Right lobe of liver (tissue), 6 donors: ENCODE measurements at regions not wholly inside any gene's neighbourhood (a gene's known extent, or its start where the extent isn't known, plus 50 kb on each side); places are given as distances from the start of the nearest gene placed in this dataset.
A peak's percentile ranks its signal among the peaks of the same experiment; 100 is the strongest.

Source experiments
- ATAC-seq, 4 donors: fragments of 200-7000 bp; cut with Tn5 transposase; one replicate each; pipeline ENCODE4 v1.9.1; 2020; ENCODE audit warnings: mild to moderate bottlenecking in 4 of 4, moderate library complexity in 4 of 4
- DNase-seq, 3 donors: peaks; one replicate each; pipeline ENCODE4 v3.0.0-alpha.2; 2020
- H3K27ac ChIP-seq, 3 donors: fragments of 200-600 bp; one replicate each; pipeline ENCODE4 v1.8.0; 2022
- H3K27me3 ChIP-seq, 2 donors: fragments of 200-600 bp; one replicate each; pipeline ENCODE4 v1.8.0; 2022
- H3K36me3 ChIP-seq, 4 donors: fragments of 200-600 bp; sonication (generic) in 1 of 4; one replicate each; pipeline versions ENCODE4 v1.5.1 to v1.8.0; 2017 to 2022; ENCODE audit warnings: control low read depth in 1 of 4
- H3K4me1 ChIP-seq, 4 donors: fragments of 200-600 bp; sonication (generic) in 1 of 4; one replicate each; pipeline versions ENCODE4 v1.5.1 to v1.8.0; 2017 to 2022; ENCODE audit warnings: control low read depth in 1 of 4
- H3K4me3 ChIP-seq, 3 donors: fragments of 200-600 bp; one replicate each; pipeline ENCODE4 v1.8.0; 2022
- H3K9me3 ChIP-seq, 4 donors: fragments of 200-600 bp; sonication (generic) in 1 of 4; one replicate each; pipeline versions ENCODE4 v1.5.1 to v1.8.0; 2017 to 2022; ENCODE audit warnings: control low read depth in 1 of 4
- POLR2A ChIP-seq: fragments of 450-650 bp; IDR thresholded peaks from one replicate; pipeline ENCODE4 v1.6.1; 2017; ENCODE audit warnings: antibody characterized with exemption, mild to moderate bottlenecking
- WGBS: methylation state at CpG from one replicate; pipeline ENCODE4 v1.1.6; 2018; ENCODE audit warnings: low coverage, low lambda C conversion rate; ENCODE audit not compliant: insufficient coverage; ENCODE audit errors: missing lambda C conversion rate; 5-methylcytosine and 5-hydroxymethylcytosine counted together
- intact Hi-C, 2 donors: fragments of 100-400 bp; cut with DNase I; formaldehyde crosslinking; loops; one replicate each; pipeline versions ENCODE4 v1.11.2 to v1.14.1; 2022
- TF ChIP-seq, protein P1 (sequence below), 4 donors: fragments of 200-600 bp in 3 of 4; fragments of 450-650 bp in 1 of 4; IDR thresholded peaks; one replicate each; pipeline versions ENCODE4 v1.5.1 to v1.8.0; 2016 to 2022; ENCODE audit warnings: antibody characterized with exemption in 4 of 4, mild to moderate bottlenecking in 2 of 4
- donor health status: DM: no; HTN: yes; CAD: no.
- donor health status: DM: no; HTN: no; CAD: no.
- donor health status: DM: no; HTN: no; CAD: no.
- donor health status: DM: no; HTN: yes; CAD: no.
- donor health status: DM: no; HTN: yes; CAD: no.

DNA sequence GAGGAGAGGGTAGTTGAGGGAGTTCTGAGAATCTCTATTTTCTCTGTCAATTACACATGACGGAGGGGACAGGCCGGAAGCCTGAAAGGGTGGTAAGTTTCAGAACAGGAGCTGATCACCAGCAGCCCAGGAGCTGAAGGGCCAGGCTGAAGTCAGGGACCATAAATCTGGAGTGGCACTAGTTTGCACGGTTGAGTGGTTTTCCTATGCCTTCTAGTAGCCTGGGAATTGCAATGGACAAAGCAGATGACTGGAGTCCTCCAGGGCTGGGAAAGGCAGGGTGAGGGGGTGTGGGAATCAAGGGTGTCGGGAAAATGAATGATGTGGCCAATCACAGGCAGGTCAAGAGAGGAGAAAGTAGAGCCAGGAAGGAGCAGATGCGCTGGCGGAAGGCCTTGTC is 72.5 kb downstream of the MAGEF1 start:
- 72% methylated on average over 3 of the region's 6 CpGs for WGBS
- TF ChIP-seq, protein P1, sequence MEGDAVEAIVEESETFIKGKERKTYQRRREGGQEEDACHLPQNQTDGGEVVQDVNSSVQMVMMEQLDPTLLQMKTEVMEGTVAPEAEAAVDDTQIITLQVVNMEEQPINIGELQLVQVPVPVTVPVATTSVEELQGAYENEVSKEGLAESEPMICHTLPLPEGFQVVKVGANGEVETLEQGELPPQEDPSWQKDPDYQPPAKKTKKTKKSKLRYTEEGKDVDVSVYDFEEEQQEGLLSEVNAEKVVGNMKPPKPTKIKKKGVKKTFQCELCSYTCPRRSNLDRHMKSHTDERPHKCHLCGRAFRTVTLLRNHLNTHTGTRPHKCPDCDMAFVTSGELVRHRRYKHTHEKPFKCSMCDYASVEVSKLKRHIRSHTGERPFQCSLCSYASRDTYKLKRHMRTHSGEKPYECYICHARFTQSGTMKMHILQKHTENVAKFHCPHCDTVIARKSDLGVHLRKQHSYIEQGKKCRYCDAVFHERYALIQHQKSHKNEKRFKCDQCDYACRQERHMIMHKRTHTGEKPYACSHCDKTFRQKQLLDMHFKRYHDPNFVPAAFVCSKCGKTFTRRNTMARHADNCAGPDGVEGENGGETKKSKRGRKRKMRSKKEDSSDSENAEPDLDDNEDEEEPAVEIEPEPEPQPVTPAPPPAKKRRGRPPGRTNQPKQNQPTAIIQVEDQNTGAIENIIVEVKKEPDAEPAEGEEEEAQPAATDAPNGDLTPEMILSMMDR (IDR thresholded peaks at IDR 0.05), result no peak
- TF ChIP-seq POLR2A, result no peak
- no peaks in the 10 kb centered on the region for H3K4me1 ChIP-seq
- no peaks in the 10 kb centered on the region for H3K9me3 ChIP-seq
- no peak overlapping the region for H3K4me3 ChIP-seq
- H3K27ac ChIP-seq, result no peak overlapping the region
- no peaks in the 10 kb centered on the region for H3K27me3 ChIP-seq
- DNase-seq, result no peak
- no peak for ATAC-seq
- no peaks in the 10 kb centered on the region for H3K36me3 ChIP-seq
- intact Hi-C loops, result no loop called here

DNA sequence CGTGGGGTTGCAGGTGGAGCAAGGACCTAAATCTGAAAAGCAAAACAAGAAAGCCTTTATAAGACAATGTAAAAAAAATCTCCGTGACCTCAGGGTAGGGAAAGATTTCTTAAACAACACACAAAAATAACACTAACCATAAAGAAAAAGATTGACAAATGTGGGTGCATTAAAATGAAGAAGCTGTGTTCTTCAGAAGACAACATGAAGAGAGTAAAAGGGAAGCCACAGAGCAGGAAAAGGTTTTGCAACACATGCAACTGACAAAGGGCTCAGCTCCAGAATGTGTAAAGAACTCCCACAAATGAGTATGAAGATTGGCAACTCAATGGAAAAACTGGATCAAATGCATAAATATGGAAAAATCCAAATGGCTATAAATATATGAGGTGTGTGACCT is 74.2 kb downstream of the MAGEF1 start:
- Histone ChIP-seq H3K4me1 (no peaks in the 10 kb centered on the region), H3K27ac (no peak overlapping the region), H3K36me3 (no peaks in the 10 kb centered on the region), H3K4me3 (no peak overlapping the region), H3K9me3 (no peaks in the 10 kb centered on the region), H3K27me3 (no peaks in the 10 kb centered on the region)
- no peak for DNase-seq
- intact Hi-C loops, result no loop called here
- 50% methylated on average over 2 of the region's 2 CpGs for WGBS
- TF ChIP-seq POLR2A, result no peak
- TF ChIP-seq, protein P1 (IDR thresholded peaks at IDR 0.05), result no peak
- ATAC-seq, result peak in 1 of 4 donors; percentile 50

DNA sequence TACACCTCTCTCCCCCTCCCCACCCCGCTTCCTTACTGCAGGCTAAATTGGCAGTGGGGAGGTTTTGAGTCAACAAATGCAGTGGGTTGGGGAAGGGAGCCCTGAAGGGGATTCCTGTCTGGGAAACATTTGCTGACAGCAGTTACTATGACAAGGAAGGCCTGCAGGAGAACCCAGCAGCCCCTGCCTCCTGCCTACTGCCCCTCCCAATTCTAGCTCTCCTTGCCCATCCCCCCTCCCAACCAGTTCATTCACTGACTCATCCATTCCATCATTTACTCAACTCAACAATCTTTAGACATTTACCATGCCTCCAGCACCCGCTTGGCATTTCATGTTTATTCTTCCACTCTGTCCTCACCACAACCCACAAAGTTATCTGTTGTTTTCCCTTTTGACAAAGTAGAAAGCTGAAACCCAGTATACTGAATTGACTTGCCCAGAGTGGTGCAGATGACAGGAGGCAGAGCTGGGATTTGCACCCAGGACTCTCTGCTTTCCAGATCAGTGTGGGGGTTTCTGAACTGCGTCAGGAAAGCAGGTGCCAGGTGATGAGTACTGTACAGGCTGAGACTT is 75.0 kb downstream of the MAGEF1 start:
- H3K27ac ChIP-seq, result no peak overlapping the region
- no peak overlapping the region for H3K4me3 ChIP-seq
- no peaks in the 10 kb centered on the region for H3K9me3 ChIP-seq
- no peaks in the 10 kb centered on the region for H3K27me3 ChIP-seq
- no peak for TF ChIP-seq POLR2A
- TF ChIP-seq, protein P1 (IDR thresholded peaks at IDR 0.05), result no peak
- 88% methylated on average over 3 of the region's 3 CpGs for WGBS
- intact Hi-C loops, result no loop called here
- DNase-seq, result no peak
- no peaks in the 10 kb centered on the region for H3K36me3 ChIP-seq
- ATAC-seq, result no peak
- H3K4me1 ChIP-seq, result no peaks in the 10 kb centered on the region

DNA sequence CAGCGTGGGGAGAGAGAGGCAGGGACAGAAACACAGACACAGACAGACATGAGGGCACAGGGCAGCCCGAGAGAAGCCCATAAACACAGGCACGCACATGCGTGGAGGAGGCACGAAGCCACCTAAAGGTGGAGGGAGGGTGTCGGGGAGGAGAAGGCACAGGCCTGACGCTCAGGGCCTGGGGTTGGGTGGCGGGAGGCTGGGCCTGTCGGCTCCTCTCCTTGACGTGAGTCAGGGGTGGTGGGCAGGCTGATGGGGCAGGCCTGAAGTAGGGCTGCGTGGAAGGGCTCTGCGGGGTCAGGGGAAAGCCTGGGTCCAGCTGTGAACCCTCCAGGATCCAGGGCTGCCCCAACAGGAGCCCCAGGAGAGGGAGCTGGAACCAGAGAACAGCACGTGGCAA is 74.2 kb downstream of the EPHB3 start:
- TF ChIP-seq, protein P1 (IDR thresholded peaks at IDR 0.05), result no peak
- no peak for TF ChIP-seq POLR2A
- no peak overlapping the region for H3K4me3 ChIP-seq
- H3K27ac ChIP-seq, result no peak overlapping the region
- H3K4me1 ChIP-seq, result no peaks in the 10 kb centered on the region
- ATAC-seq (no peak), DNase-seq (no peak)
- intact Hi-C loops, result no loop called here
- no peaks in the 10 kb centered on the region for H3K27me3 ChIP-seq
- no peaks in the 10 kb centered on the region for H3K36me3 ChIP-seq
- H3K9me3 ChIP-seq, result no peaks in the 10 kb centered on the region
- 48% methylated on average over 3 of the region's 13 CpGs for WGBS

DNA sequence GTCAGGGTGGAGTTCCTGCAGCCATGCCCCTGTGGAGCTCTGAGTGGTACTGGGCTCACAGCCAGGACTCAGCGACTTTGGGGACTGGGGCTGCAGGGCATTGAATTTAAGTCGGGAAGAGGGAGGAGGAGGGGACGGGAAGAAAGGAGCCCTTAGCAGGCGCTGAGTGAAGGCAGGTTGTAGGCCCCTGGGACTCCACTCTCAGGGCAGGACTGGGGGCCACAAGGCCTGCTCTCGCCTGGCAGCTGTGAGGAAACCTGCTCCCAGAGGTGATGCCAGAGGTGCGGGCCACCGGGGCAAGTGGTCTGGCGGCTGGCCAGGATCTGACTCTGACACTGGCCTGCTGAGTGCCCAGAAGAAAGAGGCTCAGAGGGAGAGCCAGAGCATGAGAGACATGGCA is 73.5 kb downstream of the EPHB3 start:
- Histone ChIP-seq H3K36me3 (no peaks in the 10 kb centered on the region), H3K27me3 (no peaks in the 10 kb centered on the region), H3K9me3 (no peaks in the 10 kb centered on the region), H3K4me1 (no peaks in the 10 kb centered on the region), H3K27ac (no peak overlapping the region), H3K4me3 (no peak overlapping the region)
- peak in 2 of 4 donors; percentile 34 to 40 for ATAC-seq
- no peak for TF ChIP-seq POLR2A
- TF ChIP-seq, protein P1 (IDR thresholded peaks at IDR 0.05), result no peak
- WGBS, result 34% methylated on average over 4 of the region's 8 CpGs
- intact Hi-C loops, result no loop called here
- peak in 1 of 3 donors; percentile 36 for DNase-seq
